Stimulated activated naive B cell treated with anti-CD40 and anti-IgM and Interleukin-4, amounts not matched to agents 10 μg/mL and 1 μg/mL and 100 μg/mL, for 72 hours (primary cell): ENCODE measurements at regions not wholly inside any gene's neighbourhood (a gene's known extent, or its start where the extent isn't known, plus 50 kb on each side); places are given as distances from the start of the nearest gene placed in this dataset.

ENCODE experiments used
- ATAC-seq, 2 donors: fragments of 150-1000 bp; cut with Tn5 transposase; replicated peaks; 2 replicates each; pipeline ENCODE4 v1.10.0; 2021; ENCODE audit warnings: moderate library complexity in 1 of 2
- DNase-seq: peaks from one replicate; pipeline ENCODE4 v3.0.0; 2021
- H3K27ac Mint-ChIP-seq: one replicate; pipeline ENCODE4 v1.8.0; 2022; ENCODE audit warnings: mild to moderate bottlenecking, mixed read lengths
- H3K27me3 Mint-ChIP-seq, 2 donors: one replicate each; pipeline ENCODE4 v1.8.0; 2022; ENCODE audit warnings: mixed read lengths in 2 of 2
- H3K36me3 Mint-ChIP-seq, 2 donors: one replicate each; pipeline ENCODE4 v1.8.0; 2022; ENCODE audit warnings: mixed read lengths in 2 of 2, mild to moderate bottlenecking in 1 of 2
- H3K4me1 Mint-ChIP-seq, 2 donors: one replicate each; pipeline ENCODE4 v1.8.0; 2022; ENCODE audit warnings: mixed read lengths in 2 of 2, mild to moderate bottlenecking in 1 of 2
- H3K4me3 Mint-ChIP-seq, 2 donors: one replicate each; pipeline ENCODE4 v1.8.0; 2022; ENCODE audit warnings: mild to moderate bottlenecking in 2 of 2, mixed read lengths in 2 of 2, moderate library complexity in 1 of 2
- H3K9me3 Mint-ChIP-seq, 2 donors: one replicate each; pipeline ENCODE4 v1.8.0; 2022; ENCODE audit warnings: mixed read lengths in 2 of 2, mild to moderate bottlenecking in 1 of 2

GRCh38 chr9:89234205-89235067, 55.8 kb upstream of the SHC3 start:
- ATAC-seq (peak; percentile 96 to 98), DNase-seq (peak; percentile 67)
- H3K4me1 Mint-ChIP-seq = peaks cover 6 to 14% of the 10 kb centered on the region in 2 donors
- H3K27me3 Mint-ChIP-seq = peaks cover 44 to 55% of the 10 kb centered on the region in 2 donors
- H3K36me3 Mint-ChIP-seq = peaks cover 3 to 7% of the 10 kb centered on the region in 2 donors
- H3K9me3 Mint-ChIP-seq = peaks cover 0 to 9% of the 10 kb centered on the region in 2 donors
- H3K4me3 Mint-ChIP-seq = peak overlapping the region; percentile 21 to 61
- H3K27ac Mint-ChIP-seq = peak overlapping the region; percentile 9

GRCh38 chr9:89236955-89237573, 58.4 kb upstream of the SHC3 start:
- peaks cover 36 to 59% of the 10 kb centered on the region in 2 donors for H3K27me3 Mint-ChIP-seq
- H3K27ac Mint-ChIP-seq = no peak overlapping the region
- no peak for DNase-seq

DNA sequence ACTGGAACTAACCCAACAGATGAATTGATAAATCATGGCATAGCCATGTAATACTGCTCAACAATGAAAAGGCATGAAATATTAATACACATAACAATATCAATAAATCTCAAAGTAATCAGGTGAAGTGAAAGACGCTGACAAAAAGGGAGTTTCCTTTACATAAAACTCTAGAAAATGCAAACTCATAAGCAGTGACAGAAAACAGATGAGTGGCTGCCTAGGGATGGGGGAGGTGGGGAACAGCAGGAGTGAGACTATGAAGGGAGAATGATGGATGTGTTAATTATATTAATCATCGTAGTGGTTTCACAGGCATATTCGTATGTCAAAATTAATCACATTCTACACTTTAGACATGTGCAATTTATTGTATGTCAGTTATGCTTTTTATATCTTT, 59.8 kb upstream of the SHC3 start:
- no peak overlapping the region for H3K4me3 Mint-ChIP-seq
- no peak overlapping the region for H3K27ac Mint-ChIP-seq
- DNase-seq = no peak
- H3K4me1 Mint-ChIP-seq = peaks cover 6 to 14% of the 10 kb centered on the region in 2 donors
- peaks cover 3 to 11% of the 10 kb centered on the region in 2 donors for H3K36me3 Mint-ChIP-seq
- H3K9me3 Mint-ChIP-seq = peaks cover 0 to 4% of the 10 kb centered on the region in 2 donors
- H3K27me3 Mint-ChIP-seq = peaks cover 32 to 55% of the 10 kb centered on the region in 2 donors
- ATAC-seq = no peak

More at GRCh38 chr9:89236955-89237573, 58.4 kb upstream of the SHC3 start:
- Mint-ChIP-seq H3K9me3 (peaks cover 0 to 4% of the 10 kb centered on the region in 2 donors), H3K36me3 (peaks cover 3 to 11% of the 10 kb centered on the region in 2 donors), H3K4me3 (no peak overlapping the region), H3K4me1 (peaks cover 6 to 14% of the 10 kb centered on the region in 2 donors)
- no peak for ATAC-seq

GRCh38 chr9:89243296-89244061, 64.9 kb upstream of the SHC3 start:
- H3K27ac Mint-ChIP-seq = no peak overlapping the region
- peaks cover 0 to 11% of the 10 kb centered on the region in 2 donors for H3K36me3 Mint-ChIP-seq
- H3K27me3 Mint-ChIP-seq = peaks cover 0 to 24% of the 10 kb centered on the region in 2 donors
- DNase-seq (no peak), ATAC-seq (no peak)
- H3K4me3 Mint-ChIP-seq = no peak overlapping the region
- no peaks in the 10 kb centered on the region for H3K4me1 Mint-ChIP-seq
- peaks cover 0 to 4% of the 10 kb centered on the region in 2 donors for H3K9me3 Mint-ChIP-seq

DNA sequence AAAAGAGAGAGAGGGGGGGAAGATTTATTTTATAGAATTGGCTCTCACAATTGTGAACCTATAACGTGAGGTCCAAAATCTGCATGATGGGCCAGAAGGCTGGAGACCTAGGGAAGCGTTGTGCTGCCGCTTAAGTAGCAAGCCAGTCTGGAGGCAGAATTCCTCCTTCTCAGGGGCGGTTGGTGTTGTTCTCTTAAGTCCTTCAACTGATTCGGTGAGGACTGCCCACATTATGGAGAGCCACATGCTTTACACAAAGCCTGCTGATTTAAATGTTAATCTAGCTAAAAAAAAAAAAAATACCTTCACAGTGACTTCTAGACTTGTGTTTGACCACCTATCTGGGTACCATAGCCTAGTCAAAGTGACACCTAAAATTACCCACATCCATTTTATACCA, 64.2 kb upstream of the CKS2 start:
- Mint-ChIP-seq H3K27ac (no peak overlapping the region), H3K27me3 (peaks cover 0 to 9% of the 10 kb centered on the region in 2 donors), H3K4me3 (no peak overlapping the region), H3K4me1 (no peaks in the 10 kb centered on the region), H3K9me3 (no peaks in the 10 kb centered on the region), H3K36me3 (peaks cover under 1 to 4% of the 10 kb centered on the region in 2 donors)
- DNase-seq = no peak
- no peak for ATAC-seq

GRCh38 chr9:89247431-89248353, 63.3 kb upstream of the CKS2 start:
- Mint-ChIP-seq H3K27ac (no peak overlapping the region), H3K27me3 (peaks cover 0 to 7% of the 10 kb centered on the region in 2 donors), H3K9me3 (no peaks in the 10 kb centered on the region), H3K4me3 (no peak overlapping the region), H3K36me3 (peaks cover 2 to 4% of the 10 kb centered on the region in 2 donors), H3K4me1 (no peaks in the 10 kb centered on the region)
- DNase-seq (no peak), ATAC-seq (no peak)

DNA sequence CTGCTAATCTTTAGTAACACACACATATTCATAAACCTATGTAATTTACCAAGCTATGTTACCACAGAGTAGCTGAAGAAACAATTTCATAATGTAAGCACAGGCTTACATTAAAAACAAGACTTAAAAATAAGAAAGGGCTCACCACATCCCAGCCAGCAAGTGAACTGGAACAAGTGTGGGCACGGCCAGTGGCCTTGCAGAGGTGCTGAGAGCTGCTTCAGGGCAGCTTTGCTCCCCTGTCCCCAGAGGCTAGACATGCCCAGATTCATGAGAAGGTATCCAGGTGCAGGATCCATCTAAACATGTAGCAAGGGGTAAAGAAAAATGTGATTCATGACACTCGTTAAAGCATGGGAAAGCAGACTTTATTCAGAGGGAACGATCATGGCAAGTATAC, 62.0 kb upstream of the CKS2 start:
- ATAC-seq (no peak), DNase-seq (no peak)
- H3K27ac Mint-ChIP-seq = no peak overlapping the region

DNA sequence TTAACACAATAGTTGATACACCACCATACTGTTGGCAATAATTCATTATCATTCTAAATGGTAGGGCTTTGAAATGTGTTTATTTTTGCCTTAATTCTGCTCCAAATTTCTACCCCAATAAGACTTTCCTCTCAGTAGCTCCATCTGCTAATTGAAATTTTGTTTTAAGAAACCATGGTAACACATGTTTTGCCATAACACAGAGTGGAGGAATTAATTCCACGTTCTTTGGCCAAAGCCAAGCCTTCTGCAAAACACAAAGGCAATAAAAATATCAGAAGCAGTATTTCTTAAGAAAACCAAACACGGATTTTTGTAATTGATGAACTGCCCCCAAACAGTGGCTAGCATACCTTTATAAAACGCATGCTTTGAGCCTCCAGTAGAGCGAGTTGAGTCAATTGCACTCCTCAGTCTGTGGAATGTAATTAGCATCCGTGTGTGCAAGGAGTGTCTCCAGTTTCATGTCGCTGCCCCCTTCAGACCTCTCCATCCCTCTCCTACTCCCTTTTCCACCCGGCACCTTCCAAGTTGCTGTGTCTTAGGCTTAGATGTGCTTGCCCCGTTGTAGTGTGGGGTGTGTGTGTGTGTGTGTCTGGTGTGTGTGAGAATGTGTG, 58.2 kb upstream of the CKS2 start:
- Mint-ChIP-seq H3K36me3 (peaks cover 0 to 2% of the 10 kb centered on the region in 2 donors), H3K4me3 (no peak overlapping the region), H3K27me3 (no peaks in the 10 kb centered on the region), H3K9me3 (no peaks in the 10 kb centered on the region), H3K4me1 (no peaks in the 10 kb centered on the region), H3K27ac (no peak overlapping the region)
- DNase-seq (no peak), ATAC-seq (no peak)

More for the DNA sequence above, 62.0 kb upstream of the CKS2 start:
- peaks cover 2 to 4% of the 10 kb centered on the region in 2 donors for H3K36me3 Mint-ChIP-seq
- no peaks in the 10 kb centered on the region for H3K9me3 Mint-ChIP-seq
- no peaks in the 10 kb centered on the region for H3K4me1 Mint-ChIP-seq
- H3K4me3 Mint-ChIP-seq = no peak overlapping the region
- H3K27me3 Mint-ChIP-seq = peaks cover 0 to 6% of the 10 kb centered on the region in 2 donors

GRCh38 chr9:89254058-89254772, 56.8 kb upstream of the CKS2 start:
- H3K27me3 Mint-ChIP-seq = no peaks in the 10 kb centered on the region
- H3K4me3 Mint-ChIP-seq = no peak overlapping the region
- H3K4me1 Mint-ChIP-seq = no peaks in the 10 kb centered on the region
- no peak overlapping the region for H3K27ac Mint-ChIP-seq
- H3K36me3 Mint-ChIP-seq = peaks cover 0 to 2% of the 10 kb centered on the region in 2 donors
- no peaks in the 10 kb centered on the region for H3K9me3 Mint-ChIP-seq
- ATAC-seq = no peak
- DNase-seq = no peak

DNA sequence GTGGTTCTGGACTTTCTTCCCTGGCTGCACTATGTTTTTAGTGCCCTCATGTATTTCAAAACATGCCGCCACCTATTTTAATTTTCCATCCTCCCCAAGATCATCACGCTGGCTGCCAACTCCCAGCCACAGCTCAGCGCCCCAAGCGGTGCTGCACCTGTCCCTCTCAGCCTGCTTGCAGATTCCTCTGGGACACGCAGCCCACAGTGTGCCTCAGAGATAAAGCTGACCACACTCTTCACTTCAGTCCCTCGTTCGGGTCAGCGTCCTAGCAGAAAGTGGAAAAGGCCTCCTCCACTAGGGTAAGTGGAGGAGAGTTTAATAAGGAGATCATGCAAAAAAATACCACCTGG, 56.2 kb upstream of the CKS2 start:
- H3K27me3 Mint-ChIP-seq = no peaks in the 10 kb centered on the region

DNA sequence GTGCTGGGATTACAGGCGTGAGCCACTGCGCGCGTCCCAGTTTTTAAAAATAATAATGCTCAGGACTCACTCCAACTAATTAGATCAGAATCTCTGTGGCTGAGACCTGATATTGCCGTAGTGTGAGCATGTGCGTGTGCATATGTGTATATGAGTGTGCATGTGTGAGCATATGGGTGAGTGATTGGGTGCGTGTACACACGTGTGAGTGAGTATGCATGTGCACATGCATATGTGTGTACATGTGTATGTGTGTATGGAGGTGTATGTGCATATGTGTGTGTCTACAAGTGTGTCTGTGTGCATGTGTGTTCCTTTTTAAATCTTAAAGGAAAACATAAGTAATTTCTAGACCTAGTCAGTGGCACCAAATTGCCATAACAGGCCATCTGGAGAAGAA, 54.8 kb upstream of the CKS2 start:
- no peaks in the 10 kb centered on the region for H3K9me3 Mint-ChIP-seq
- peaks cover 0 to 2% of the 10 kb centered on the region in 2 donors for H3K36me3 Mint-ChIP-seq
- no peak for ATAC-seq
- H3K27ac Mint-ChIP-seq = no peak overlapping the region
- no peaks in the 10 kb centered on the region for H3K4me1 Mint-ChIP-seq
- H3K4me3 Mint-ChIP-seq = no peak overlapping the region
- no peak for DNase-seq
- H3K27me3 Mint-ChIP-seq = no peaks in the 10 kb centered on the region

More for the DNA sequence above, 56.2 kb upstream of the CKS2 start:
- ATAC-seq (no peak), DNase-seq (no peak)
- H3K36me3 Mint-ChIP-seq = peaks cover 0 to 2% of the 10 kb centered on the region in 2 donors
- H3K4me3 Mint-ChIP-seq = no peak overlapping the region
- no peaks in the 10 kb centered on the region for H3K4me1 Mint-ChIP-seq
- H3K9me3 Mint-ChIP-seq = no peaks in the 10 kb centered on the region
- no peak overlapping the region for H3K27ac Mint-ChIP-seq

GRCh38 chr9:89256642-89257041, 54.4 kb upstream of the CKS2 start:
- DNase-seq (no peak), ATAC-seq (no peak)
- no peak overlapping the region for H3K4me3 Mint-ChIP-seq
- H3K9me3 Mint-ChIP-seq = no peaks in the 10 kb centered on the region
- H3K4me1 Mint-ChIP-seq = no peaks in the 10 kb centered on the region
- H3K27me3 Mint-ChIP-seq = no peaks in the 10 kb centered on the region
- peaks cover 0 to 2% of the 10 kb centered on the region in 2 donors for H3K36me3 Mint-ChIP-seq
- H3K27ac Mint-ChIP-seq = no peak overlapping the region

GRCh38 chr9:89260525-89260924, 50.5 kb upstream of the CKS2 start:
- Mint-ChIP-seq H3K4me1 (no peaks in the 10 kb centered on the region), H3K27ac (no peak overlapping the region), H3K4me3 (no peak overlapping the region), H3K27me3 (peaks cover 0 to 5% of the 10 kb centered on the region in 2 donors), H3K36me3 (no peaks in the 10 kb centered on the region), H3K9me3 (no peaks in the 10 kb centered on the region)
- ATAC-seq (no peak), DNase-seq (no peak)
